ENCODE measurements at regions not wholly inside any gene's neighbourhood (a gene's known extent, or its start where the extent isn't known, plus 50 kb on each side); places are given as distances from the start of the nearest gene placed in this dataset.

DNA sequence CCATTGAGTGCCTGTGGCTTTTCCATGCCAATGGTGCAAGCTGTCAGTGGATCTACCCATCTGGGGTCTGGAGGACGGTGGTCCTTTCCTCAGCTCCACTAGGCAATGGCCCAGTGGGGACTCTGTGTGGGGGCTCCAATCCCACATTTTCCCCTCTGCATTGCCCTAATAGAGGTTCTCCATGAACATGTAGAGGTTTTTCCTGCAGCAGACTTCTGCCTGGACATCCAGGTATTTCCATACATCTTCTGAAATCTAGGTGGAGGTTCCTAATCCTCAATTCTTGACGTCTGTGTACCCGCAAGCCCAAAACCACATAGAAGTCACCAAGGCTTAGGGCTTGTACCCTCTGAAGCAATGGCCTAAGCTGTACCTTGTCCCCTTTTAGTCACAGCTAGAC is 703.1 kb downstream of the MCTP2 start:
- TF ChIP-seq ZNF274 (IDR thresholded peaks at IDR 0.05; ENCODE audit: low read depth, low read length): no peak
- no peak for TF ChIP-seq YY1 (IDR thresholded peaks at IDR 0.05; ENCODE audit: insufficient read depth, insufficient read length)
